ENCODE measurements at regions not wholly inside any gene's neighbourhood (a gene's known extent, or its start where the extent isn't known, plus 50 kb on each side); places are given as distances from the start of the nearest gene placed in this dataset.

- H3K4me1 Mint-ChIP-seq (ENCODE audit: unreplicated experiment) = no peaks in the 10 kb centered on the region
- no peak overlapping the region for H3K27ac Mint-ChIP-seq (ENCODE audit: unreplicated experiment)
- no peak overlapping the region for H3K4me3 Mint-ChIP-seq (ENCODE audit: unreplicated experiment)
Observed at GRCh38 chr5:109584986-109585599, 104.6 kb upstream of the MAN2A1 start.

GRCh38 chr5:109580225-109580624 is 109.5 kb upstream of the MAN2A1 start:
- Mint-ChIP-seq H3K27me3 (ENCODE audit: unreplicated experiment) (peaks cover 2% of the 10 kb centered on the region), H3K4me3 (ENCODE audit: unreplicated experiment) (no peak overlapping the region), H3K4me1 (ENCODE audit: unreplicated experiment) (no peaks in the 10 kb centered on the region), H3K36me3 (ENCODE audit: low read depth, unreplicated experiment) (no peaks in the 10 kb centered on the region), H3K9me3 (ENCODE audit: unreplicated experiment) (no peaks in the 10 kb centered on the region), H3K27ac (ENCODE audit: unreplicated experiment) (no peak overlapping the region)
- TF ChIP-seq, protein P1, sequence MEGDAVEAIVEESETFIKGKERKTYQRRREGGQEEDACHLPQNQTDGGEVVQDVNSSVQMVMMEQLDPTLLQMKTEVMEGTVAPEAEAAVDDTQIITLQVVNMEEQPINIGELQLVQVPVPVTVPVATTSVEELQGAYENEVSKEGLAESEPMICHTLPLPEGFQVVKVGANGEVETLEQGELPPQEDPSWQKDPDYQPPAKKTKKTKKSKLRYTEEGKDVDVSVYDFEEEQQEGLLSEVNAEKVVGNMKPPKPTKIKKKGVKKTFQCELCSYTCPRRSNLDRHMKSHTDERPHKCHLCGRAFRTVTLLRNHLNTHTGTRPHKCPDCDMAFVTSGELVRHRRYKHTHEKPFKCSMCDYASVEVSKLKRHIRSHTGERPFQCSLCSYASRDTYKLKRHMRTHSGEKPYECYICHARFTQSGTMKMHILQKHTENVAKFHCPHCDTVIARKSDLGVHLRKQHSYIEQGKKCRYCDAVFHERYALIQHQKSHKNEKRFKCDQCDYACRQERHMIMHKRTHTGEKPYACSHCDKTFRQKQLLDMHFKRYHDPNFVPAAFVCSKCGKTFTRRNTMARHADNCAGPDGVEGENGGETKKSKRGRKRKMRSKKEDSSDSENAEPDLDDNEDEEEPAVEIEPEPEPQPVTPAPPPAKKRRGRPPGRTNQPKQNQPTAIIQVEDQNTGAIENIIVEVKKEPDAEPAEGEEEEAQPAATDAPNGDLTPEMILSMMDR (IDR thresholded peaks at IDR 0.05; ENCODE audit: unreplicated experiment) = no peak
- DNase-seq (ENCODE audit: low spot score) = no peak

More at GRCh38 chr5:109584986-109585599, 104.6 kb upstream of the MAN2A1 start:
- TF ChIP-seq, protein P1 (IDR thresholded peaks at IDR 0.05; ENCODE audit: unreplicated experiment) = no peak
- Mint-ChIP-seq H3K27me3 (ENCODE audit: unreplicated experiment) (peaks cover 2% of the 10 kb centered on the region), H3K36me3 (ENCODE audit: low read depth, unreplicated experiment) (no peaks in the 10 kb centered on the region), H3K9me3 (ENCODE audit: unreplicated experiment) (no peaks in the 10 kb centered on the region)
- no peak for DNase-seq (ENCODE audit: low spot score)

- DNase-seq (ENCODE audit: low spot score) = no peak
- no peaks in the 10 kb centered on the region for H3K36me3 Mint-ChIP-seq (ENCODE audit: low read depth, unreplicated experiment)
- no peaks in the 10 kb centered on the region for H3K9me3 Mint-ChIP-seq (ENCODE audit: unreplicated experiment)
- H3K4me1 Mint-ChIP-seq (ENCODE audit: unreplicated experiment) = no peaks in the 10 kb centered on the region
- H3K27ac Mint-ChIP-seq (ENCODE audit: unreplicated experiment) = no peak overlapping the region
- no peak overlapping the region for H3K4me3 Mint-ChIP-seq (ENCODE audit: unreplicated experiment)
- TF ChIP-seq, protein P1 (IDR thresholded peaks at IDR 0.05; ENCODE audit: unreplicated experiment) = no peak
- peaks cover 2% of the 10 kb centered on the region for H3K27me3 Mint-ChIP-seq (ENCODE audit: unreplicated experiment)
Observed at GRCh38 chr5:109575506-109575905, 114.2 kb upstream of the MAN2A1 start.

DNA sequence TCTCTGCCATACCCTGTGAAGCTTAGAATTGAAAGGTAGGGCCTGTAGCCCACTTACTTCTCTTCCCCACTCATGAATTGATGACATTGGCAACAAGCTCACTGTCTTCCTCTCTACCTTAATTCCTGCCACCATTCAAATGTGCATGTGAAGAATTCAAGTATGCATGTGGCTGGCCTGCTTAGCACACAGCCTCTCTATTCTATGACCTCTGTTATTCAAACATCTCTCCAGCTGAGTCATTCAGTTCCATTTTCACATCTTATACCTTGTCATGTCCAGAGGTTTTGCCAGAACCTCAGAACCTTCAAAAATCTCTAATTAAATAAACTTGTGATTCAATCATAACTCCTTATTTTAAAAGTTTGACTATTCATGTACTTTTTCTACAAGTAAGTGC is 114.7 kb upstream of the MAN2A1 start:
- TF ChIP-seq, protein P1 (IDR thresholded peaks at IDR 0.05; ENCODE audit: unreplicated experiment) = no peak
- DNase-seq (ENCODE audit: low spot score) = no peak
- Mint-ChIP-seq H3K36me3 (ENCODE audit: low read depth, unreplicated experiment) (no peaks in the 10 kb centered on the region), H3K4me3 (ENCODE audit: unreplicated experiment) (no peak overlapping the region), H3K4me1 (ENCODE audit: unreplicated experiment) (no peaks in the 10 kb centered on the region), H3K27me3 (ENCODE audit: unreplicated experiment) (peaks cover 2% of the 10 kb centered on the region), H3K27ac (ENCODE audit: unreplicated experiment) (no peak overlapping the region), H3K9me3 (ENCODE audit: unreplicated experiment) (no peaks in the 10 kb centered on the region)

- H3K4me3 Mint-ChIP-seq (ENCODE audit: unreplicated experiment) = no peak overlapping the region
- DNase-seq (ENCODE audit: low spot score) = no peak
- H3K27me3 Mint-ChIP-seq (ENCODE audit: unreplicated experiment) = peaks cover 2% of the 10 kb centered on the region
- no peaks in the 10 kb centered on the region for H3K36me3 Mint-ChIP-seq (ENCODE audit: low read depth, unreplicated experiment)
- no peaks in the 10 kb centered on the region for H3K4me1 Mint-ChIP-seq (ENCODE audit: unreplicated experiment)
- no peaks in the 10 kb centered on the region for H3K9me3 Mint-ChIP-seq (ENCODE audit: unreplicated experiment)
- TF ChIP-seq, protein P1 (IDR thresholded peaks at IDR 0.05; ENCODE audit: unreplicated experiment) = no peak
- H3K27ac Mint-ChIP-seq (ENCODE audit: unreplicated experiment) = no peak overlapping the region
Observed at GRCh38 chr5:109573766-109574165, 116.0 kb upstream of the MAN2A1 start.

Measured in endothelial cell (in vitro differentiated cells).